ENCODE measurements at regions not wholly inside any gene's neighbourhood (a gene's known extent, or its start where the extent isn't known, plus 50 kb on each side); places are given as distances from the start of the nearest gene placed in this dataset.

- no peaks in the 10 kb centered on the region for H3K36me3 ChIP-seq (ENCODE audit: insufficient read depth, low read depth, low read length)
- H3K9ac ChIP-seq (ENCODE audit: low read depth, low read length): no peak overlapping the region
- peaks cover 13% of the 10 kb centered on the region; the same call in 1 of the 2 replicates for H3K4me1 ChIP-seq (ENCODE audit: insufficient read depth, low read length)
- no peak overlapping the region for H3K27ac ChIP-seq (ENCODE audit: low read length)
- no peak overlapping the region for H3K4me3 ChIP-seq (ENCODE audit: low read length)
- H3K27me3 ChIP-seq (ENCODE audit: insufficient read depth, low read length): no peaks in the 10 kb centered on the region
- H3K9me3 ChIP-seq (ENCODE audit: insufficient read depth, low read depth, low read length): no peaks in the 10 kb centered on the region
Observed at GRCh38 chr11:112801025-112801816, 160.0 kb upstream of the NCAM1 start.

GRCh38 chr11:112801817-112802088 lies 159.5 kb upstream of the NCAM1 start:
- H3K27me3 ChIP-seq (ENCODE audit: insufficient read depth, low read length): no peaks in the 10 kb centered on the region; the same call in 1 of the 2 replicates
- no peak overlapping the region for H3K9ac ChIP-seq (ENCODE audit: low read depth, low read length)
- H3K4me1 ChIP-seq (ENCODE audit: insufficient read depth, low read length): peaks cover 14% of the 10 kb centered on the region
- H3K9me3 ChIP-seq (ENCODE audit: insufficient read depth, low read depth, low read length): no peaks in the 10 kb centered on the region
- no peak overlapping the region for H3K27ac ChIP-seq (ENCODE audit: low read length)
- no peaks in the 10 kb centered on the region for H3K36me3 ChIP-seq (ENCODE audit: insufficient read depth, low read depth, low read length)
- no peak overlapping the region for H3K4me3 ChIP-seq (ENCODE audit: low read length)

GRCh38 chr11:112805658-112806057 lies 155.6 kb upstream of the NCAM1 start:
- Histone ChIP-seq H3K4me3 (ENCODE audit: low read length) (no peak overlapping the region), H3K27me3 (ENCODE audit: insufficient read depth, low read length) (no peaks in the 10 kb centered on the region; the same call in 1 of the 2 replicates), H3K9ac (ENCODE audit: low read depth, low read length) (no peak overlapping the region), H3K4me1 (ENCODE audit: insufficient read depth, low read length) (peaks cover 12% of the 10 kb centered on the region), H3K9me3 (ENCODE audit: insufficient read depth, low read depth, low read length) (no peaks in the 10 kb centered on the region), H3K36me3 (ENCODE audit: insufficient read depth, low read depth, low read length) (no peaks in the 10 kb centered on the region), H3K27ac (ENCODE audit: low read length) (no peak overlapping the region)

GRCh38 chr11:112806256-112806655 lies 155.0 kb upstream of the NCAM1 start:
- H3K27me3 ChIP-seq (ENCODE audit: insufficient read depth, low read length): no peaks in the 10 kb centered on the region; the same call in 1 of the 2 replicates
- peaks cover 12% of the 10 kb centered on the region for H3K4me1 ChIP-seq (ENCODE audit: insufficient read depth, low read length)
- H3K36me3 ChIP-seq (ENCODE audit: insufficient read depth, low read depth, low read length): no peaks in the 10 kb centered on the region
- H3K4me3 ChIP-seq (ENCODE audit: low read length): no peak overlapping the region
- no peak overlapping the region for H3K27ac ChIP-seq (ENCODE audit: low read length)
- H3K9me3 ChIP-seq (ENCODE audit: insufficient read depth, low read depth, low read length): no peaks in the 10 kb centered on the region
- no peak overlapping the region for H3K9ac ChIP-seq (ENCODE audit: low read depth, low read length)

- H3K36me3 ChIP-seq (ENCODE audit: insufficient read depth, low read depth, low read length): no peaks in the 10 kb centered on the region
- H3K4me1 ChIP-seq (ENCODE audit: insufficient read depth, low read length): peaks cover 12% of the 10 kb centered on the region
- no peaks in the 10 kb centered on the region; the same call in 1 of the 2 replicates for H3K27me3 ChIP-seq (ENCODE audit: insufficient read depth, low read length)
Observed at GRCh38 chr11:112806876-112807275, 154.3 kb upstream of the NCAM1 start.

GRCh38 chr11:112809429-112809828 lies 151.8 kb upstream of the NCAM1 start:
- Histone ChIP-seq H3K36me3 (ENCODE audit: insufficient read depth, low read depth, low read length) (no peaks in the 10 kb centered on the region), H3K4me3 (ENCODE audit: low read length) (no peak overlapping the region), H3K4me1 (ENCODE audit: insufficient read depth, low read length) (peaks cover 12% of the 10 kb centered on the region), H3K9ac (ENCODE audit: low read depth, low read length) (no peak overlapping the region), H3K9me3 (ENCODE audit: insufficient read depth, low read depth, low read length) (no peaks in the 10 kb centered on the region; the same call in 1 of the 2 replicates), H3K27me3 (ENCODE audit: insufficient read depth, low read length) (no peaks in the 10 kb centered on the region; the same call in 1 of the 2 replicates), H3K27ac (ENCODE audit: low read length) (no peak overlapping the region)

More at GRCh38 chr11:112806876-112807275, 154.3 kb upstream of the NCAM1 start:
- Histone ChIP-seq H3K9ac (ENCODE audit: low read depth, low read length) (no peak overlapping the region), H3K9me3 (ENCODE audit: insufficient read depth, low read depth, low read length) (no peaks in the 10 kb centered on the region), H3K27ac (ENCODE audit: low read length) (no peak overlapping the region), H3K4me3 (ENCODE audit: low read length) (no peak overlapping the region)

- H3K36me3 ChIP-seq (ENCODE audit: insufficient read depth, low read depth, low read length): no peaks in the 10 kb centered on the region
- peaks cover 12% of the 10 kb centered on the region for H3K4me1 ChIP-seq (ENCODE audit: insufficient read depth, low read length)
- no peak overlapping the region for H3K4me3 ChIP-seq (ENCODE audit: low read length)
- H3K27ac ChIP-seq (ENCODE audit: low read length): no peak overlapping the region
- H3K9ac ChIP-seq (ENCODE audit: low read depth, low read length): no peak overlapping the region
- H3K27me3 ChIP-seq (ENCODE audit: insufficient read depth, low read length): no peaks in the 10 kb centered on the region; the same call in 1 of the 2 replicates
- no peaks in the 10 kb centered on the region; the same call in 1 of the 2 replicates for H3K9me3 ChIP-seq (ENCODE audit: insufficient read depth, low read depth, low read length)
Observed at GRCh38 chr11:112810951-112811350, 150.3 kb upstream of the NCAM1 start.

- Histone ChIP-seq H3K27me3 (ENCODE audit: insufficient read depth, low read length) (no peaks in the 10 kb centered on the region), H3K27ac (ENCODE audit: low read length) (no peak overlapping the region), H3K9me3 (ENCODE audit: insufficient read depth, low read depth, low read length) (no peaks in the 10 kb centered on the region; the same call in 1 of the 2 replicates), H3K36me3 (ENCODE audit: insufficient read depth, low read depth, low read length) (no peaks in the 10 kb centered on the region), H3K4me1 (ENCODE audit: insufficient read depth, low read length) (peaks cover 7% of the 10 kb centered on the region), H3K9ac (ENCODE audit: low read depth, low read length) (no peak overlapping the region), H3K4me3 (ENCODE audit: low read length) (no peak overlapping the region)
Observed at GRCh38 chr11:112811783-112812182, 149.4 kb upstream of the NCAM1 start.

- no peak overlapping the region for H3K27ac ChIP-seq (ENCODE audit: low read length)
Observed at GRCh38 chr11:112812729-112813128, 148.5 kb upstream of the NCAM1 start.

GRCh38 chr11:112814168-112814567 lies 147.1 kb upstream of the NCAM1 start:
- Histone ChIP-seq H3K4me3 (ENCODE audit: low read length) (no peak overlapping the region), H3K4me1 (ENCODE audit: insufficient read depth, low read length) (0 out of 2 replicates have a peak, but pooled peaks cover 4% of the 10 kb centered on the region), H3K27ac (ENCODE audit: low read length) (no peak overlapping the region), H3K9me3 (ENCODE audit: insufficient read depth, low read depth, low read length) (no peaks in the 10 kb centered on the region; the same call in 1 of the 2 replicates), H3K36me3 (ENCODE audit: insufficient read depth, low read depth, low read length) (no peaks in the 10 kb centered on the region), H3K9ac (ENCODE audit: low read depth, low read length) (no peak overlapping the region), H3K27me3 (ENCODE audit: insufficient read depth, low read length) (no peaks in the 10 kb centered on the region)

More at GRCh38 chr11:112812729-112813128, 148.5 kb upstream of the NCAM1 start:
- no peaks in the 10 kb centered on the region; the same call in 1 of the 2 replicates for H3K9me3 ChIP-seq (ENCODE audit: insufficient read depth, low read depth, low read length)
- no peak overlapping the region for H3K4me3 ChIP-seq (ENCODE audit: low read length)
- no peaks in the 10 kb centered on the region for H3K36me3 ChIP-seq (ENCODE audit: insufficient read depth, low read depth, low read length)
- 0 out of 2 replicates have a peak, but pooled peaks cover 3% of the 10 kb centered on the region for H3K4me1 ChIP-seq (ENCODE audit: insufficient read depth, low read length)
- H3K9ac ChIP-seq (ENCODE audit: low read depth, low read length): no peak overlapping the region
- no peaks in the 10 kb centered on the region for H3K27me3 ChIP-seq (ENCODE audit: insufficient read depth, low read length)

GRCh38 chr11:112817376-112817775 lies 143.8 kb upstream of the NCAM1 start:
- Histone ChIP-seq H3K9me3 (ENCODE audit: insufficient read depth, low read depth, low read length) (peaks cover 6% of the 10 kb centered on the region), H3K9ac (ENCODE audit: low read depth, low read length) (peak overlapping the region; percentile 35; the same call in 1 of the 2 replicates)

More at GRCh38 chr11:112817376-112817775, 143.8 kb upstream of the NCAM1 start:
- Histone ChIP-seq H3K4me1 (ENCODE audit: insufficient read depth, low read length) (peaks cover 14% of the 10 kb centered on the region; the same call in 1 of the 2 replicates), H3K4me3 (ENCODE audit: low read length) (no peak overlapping the region), H3K36me3 (ENCODE audit: insufficient read depth, low read depth, low read length) (no peaks in the 10 kb centered on the region), H3K27me3 (ENCODE audit: insufficient read depth, low read length) (no peaks in the 10 kb centered on the region), H3K27ac (ENCODE audit: low read length) (no peak overlapping the region)

Data from iPS-20b (cell line).